Astrocyte (in vitro differentiated cells and primary cell): ENCODE measurements at regions not wholly inside any gene's neighbourhood (a gene's known extent, or its start where the extent isn't known, plus 50 kb on each side); places are given as distances from the start of the nearest gene placed in this dataset.

Experiments
- DNase-seq: peaks from one replicate; pipeline ENCODE4 v3.0.0-alpha.2; 2010; ENCODE audit warnings: low read depth
- FAIRE-seq: peaks from 2 replicates; lab custom pipeline; 2011; peaks lifted over from hg19 to GRCh38; lab: Jason Lieb, UNC
- H2AFZ ChIP-seq: 2 replicates; pipeline ENCODE4 v1.6.0; 2012; ENCODE audit warnings: low read depth, low read length, inconsistent platforms
- H3K27ac ChIP-seq: 2 replicates; pipeline ENCODE4 v1.5.1; 2011; ENCODE audit warnings: low read depth, low read length, inconsistent platforms
- H3K27me3 ChIP-seq: 2 replicates; pipeline ENCODE4 v1.6.0; 2011; ENCODE audit warnings: low read length, inconsistent platforms; ENCODE audit not compliant: insufficient read depth
- H3K36me3 ChIP-seq: 2 replicates; pipeline ENCODE4 v1.5.1; 2011; ENCODE audit warnings: low read length, inconsistent platforms; ENCODE audit not compliant: insufficient read depth
- H3K4me1 ChIP-seq: 2 replicates; pipeline ENCODE4 v1.5.1; 2011; ENCODE audit warnings: low read length, inconsistent platforms; ENCODE audit not compliant: insufficient read depth
- H3K4me2 ChIP-seq: 2 replicates; pipeline ENCODE4 v1.6.0; 2012; ENCODE audit warnings: low read length, inconsistent platforms
- H3K4me3 ChIP-seq: 2 replicates; pipeline ENCODE4 v1.5.1; 2011; ENCODE audit warnings: low read depth, mild to moderate bottlenecking, low read length, inconsistent platforms; ENCODE audit not compliant: insufficient read depth
- H3K79me2 ChIP-seq: 2 replicates; pipeline ENCODE4 v1.6.0; 2012; ENCODE audit warnings: mild to moderate bottlenecking, low read length, inconsistent platforms; ENCODE audit not compliant: insufficient read depth
- H3K9ac ChIP-seq: 2 replicates; pipeline ENCODE4 v1.6.0; 2012; ENCODE audit warnings: mild to moderate bottlenecking, low read length, inconsistent platforms
- H3K9me3 ChIP-seq: 2 replicates; pipeline ENCODE4 v1.5.1; 2012; ENCODE audit warnings: low read depth, mild to moderate bottlenecking, low read length, inconsistent platforms; ENCODE audit not compliant: insufficient read depth
- H4K20me1 ChIP-seq: 2 replicates; pipeline ENCODE4 v1.6.0; 2012; ENCODE audit warnings: low read length, inconsistent platforms; ENCODE audit not compliant: insufficient read depth
- H3K27ac Mint-ChIP-seq: one replicate; pipeline ENCODE4 v1.8.0; 2021; ENCODE audit warnings: mild to moderate bottlenecking, mixed read lengths; ENCODE audit not compliant: unreplicated experiment
- H3K27me3 Mint-ChIP-seq: one replicate; pipeline ENCODE4 v1.8.0; 2021; ENCODE audit warnings: low read depth, mixed read lengths; ENCODE audit not compliant: unreplicated experiment
- H3K36me3 Mint-ChIP-seq: one replicate; pipeline ENCODE4 v1.8.0; 2021; ENCODE audit warnings: low read depth, mixed read lengths; ENCODE audit not compliant: unreplicated experiment
- H3K4me1 Mint-ChIP-seq: one replicate; pipeline ENCODE4 v1.8.0; 2021; ENCODE audit warnings: low read depth, mixed read lengths; ENCODE audit not compliant: unreplicated experiment
- H3K4me3 Mint-ChIP-seq: one replicate; pipeline ENCODE4 v1.8.0; 2021; ENCODE audit warnings: mild to moderate bottlenecking, moderate library complexity, mixed read lengths; ENCODE audit not compliant: unreplicated experiment
- H3K9me3 Mint-ChIP-seq: one replicate; pipeline ENCODE4 v1.8.0; 2021; ENCODE audit warnings: mild to moderate bottlenecking, mixed read lengths; ENCODE audit not compliant: unreplicated experiment
- CTCF ChIP-seq: IDR thresholded peaks from 2 replicates; pipeline ENCODE4 v1.5.1; 2011; ENCODE audit warnings: low read depth, mild to moderate bottlenecking, inconsistent platforms, low read length, moderate library complexity; ENCODE audit not compliant: insufficient read depth
- EZH2 ChIP-seq: IDR thresholded peaks from 2 replicates; pipeline ENCODE4 v1.6.1; 2012; ENCODE audit warnings: mild to moderate bottlenecking, low read length, inconsistent platforms; ENCODE audit not compliant: insufficient read depth

DNA sequence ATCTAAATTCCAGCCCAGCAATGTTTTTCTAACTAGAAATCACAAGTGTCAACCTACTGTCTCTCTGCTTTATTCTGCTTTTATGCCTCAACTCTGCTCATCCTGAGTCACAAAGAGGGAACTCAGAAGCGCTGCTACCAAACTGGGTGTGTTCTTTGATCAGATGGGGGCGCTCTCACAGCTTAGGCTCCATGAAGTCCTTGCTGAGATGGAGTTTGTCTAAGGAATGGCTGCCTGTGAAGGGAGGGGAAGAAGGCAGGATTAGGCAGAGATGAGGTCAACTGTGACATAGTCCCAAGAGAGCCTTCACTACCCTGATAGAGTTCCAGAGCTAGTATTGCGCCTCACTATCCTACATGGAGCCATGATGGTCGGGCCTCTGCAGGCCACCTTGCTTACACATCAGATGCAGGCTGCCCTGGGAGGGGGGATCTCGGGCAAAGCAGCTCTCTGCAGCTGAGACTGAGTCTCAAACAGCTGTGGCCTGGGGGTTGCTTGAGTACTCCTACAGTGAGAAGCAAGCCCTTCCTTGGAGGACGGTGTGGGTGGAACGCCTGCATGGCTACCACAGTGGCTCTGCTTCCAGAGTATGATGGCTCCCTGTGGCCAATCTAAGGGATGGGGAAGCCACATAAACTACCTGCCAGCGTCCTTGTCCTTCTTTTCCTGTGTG, 219.9 kb downstream of the CCNG2 start:
- Histone ChIP-seq H3K79me2 (no peaks in the 10 kb centered on the region), H3K27me3 (peaks cover 11% of the 10 kb centered on the region), H3K4me3 (no peak overlapping the region), H3K9ac (no peak overlapping the region), H3K4me1 (no peaks in the 10 kb centered on the region), H3K9me3 (no peaks in the 10 kb centered on the region), H2AFZ (no peak overlapping the region), H3K36me3 (no peaks in the 10 kb centered on the region), H3K27ac (no peak overlapping the region), H4K20me1 (no peaks in the 10 kb centered on the region), H3K4me2 (no peak overlapping the region)
- no peaks in the 10 kb centered on the region for H3K4me1 Mint-ChIP-seq
- TF ChIP-seq CTCF (no peak), EZH2 (no peak)
- DNase-seq (no peak), FAIRE-seq (no peak)
- H3K27ac Mint-ChIP-seq = no peak overlapping the region
- peaks cover 7% of the 10 kb centered on the region for H3K9me3 Mint-ChIP-seq
- no peak overlapping the region for H3K4me3 Mint-ChIP-seq
- no peaks in the 10 kb centered on the region for H3K36me3 Mint-ChIP-seq
- peaks cover 39% of the 10 kb centered on the region for H3K27me3 Mint-ChIP-seq

DNA sequence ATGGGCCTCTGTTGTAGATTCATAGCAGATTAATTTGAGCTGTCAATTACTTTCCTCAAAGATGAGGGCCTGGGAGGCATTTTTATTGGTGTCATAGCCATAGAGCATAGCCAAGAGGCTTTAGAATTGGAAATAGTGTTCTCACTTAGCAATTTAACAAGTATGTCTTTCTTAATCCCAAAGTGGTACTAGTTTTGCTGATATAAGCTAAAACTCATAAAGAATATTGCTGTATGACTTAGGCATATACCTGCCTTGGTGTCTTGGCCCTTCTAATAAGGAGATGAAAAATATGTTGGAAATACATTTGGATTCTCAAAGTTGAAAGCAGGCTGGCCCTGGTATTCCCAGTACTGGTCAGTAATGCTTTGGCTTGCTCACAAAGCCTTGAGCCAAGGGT, 221.5 kb upstream of the CXCL13 start:
- Histone ChIP-seq H3K27ac (no peak overlapping the region), H3K4me1 (no peaks in the 10 kb centered on the region), H3K27me3 (peaks cover 12% of the 10 kb centered on the region), H3K79me2 (no peaks in the 10 kb centered on the region), H3K4me3 (no peak overlapping the region), H3K9me3 (no peaks in the 10 kb centered on the region), H3K9ac (no peak overlapping the region), H4K20me1 (no peaks in the 10 kb centered on the region), H3K36me3 (no peaks in the 10 kb centered on the region), H3K4me2 (no peak overlapping the region), H2AFZ (no peak overlapping the region)
- DNase-seq (no peak), FAIRE-seq (no peak)
- TF ChIP-seq CTCF (no peak), EZH2 (no peak)
- H3K4me1 Mint-ChIP-seq = no peaks in the 10 kb centered on the region
- peaks cover 2% of the 10 kb centered on the region for H3K36me3 Mint-ChIP-seq
- no peak overlapping the region for H3K4me3 Mint-ChIP-seq
- no peaks in the 10 kb centered on the region for H3K9me3 Mint-ChIP-seq
- no peak overlapping the region for H3K27ac Mint-ChIP-seq
- H3K27me3 Mint-ChIP-seq = peaks cover 35% of the 10 kb centered on the region

DNA sequence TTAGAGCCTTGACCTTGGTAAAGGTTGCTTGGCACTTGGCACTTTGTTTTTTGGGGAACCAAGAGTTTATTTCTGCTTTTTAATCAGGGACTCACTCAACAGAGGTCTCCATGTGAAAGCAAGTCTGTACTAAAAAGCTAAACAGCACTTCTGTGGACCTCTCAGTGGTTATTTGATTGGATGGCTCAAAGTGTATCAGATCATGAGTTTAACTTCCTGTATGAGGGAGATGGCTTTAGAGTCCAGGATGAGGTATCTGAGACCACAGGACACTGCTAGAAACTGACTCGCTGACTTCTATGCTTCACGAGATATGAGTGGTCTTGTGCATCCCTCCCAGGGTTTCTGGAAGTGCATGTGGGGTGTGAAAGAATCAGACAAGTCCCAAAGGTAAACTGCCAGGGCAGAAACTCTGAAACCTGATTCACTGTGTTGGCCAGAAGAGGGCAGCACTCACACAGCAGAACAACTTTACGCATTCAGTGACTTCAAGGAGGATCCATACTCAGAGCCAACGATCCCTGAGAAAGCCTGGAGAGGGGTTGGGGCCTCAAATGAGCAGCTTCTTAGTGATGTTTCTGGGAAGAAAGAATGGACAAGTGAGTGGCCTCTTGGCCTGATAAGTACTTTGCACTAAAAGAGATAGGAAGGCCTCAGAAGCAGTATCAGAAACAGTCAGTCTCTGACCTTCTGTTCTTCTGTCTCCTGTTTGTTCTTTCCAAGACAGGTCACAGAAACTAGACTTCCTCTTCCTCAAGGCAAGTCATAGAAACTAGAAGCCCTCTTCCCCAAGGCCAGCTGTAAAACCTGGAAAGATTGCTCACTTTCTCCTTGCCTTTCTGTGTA, 220.3 kb upstream of the CXCL13 start:
- Histone ChIP-seq H3K4me3 (no peak overlapping the region), H3K27me3 (peaks cover 12% of the 10 kb centered on the region), H3K4me2 (no peak overlapping the region), H3K79me2 (no peaks in the 10 kb centered on the region), H3K36me3 (no peaks in the 10 kb centered on the region), H3K9ac (no peak overlapping the region), H3K9me3 (no peaks in the 10 kb centered on the region), H3K4me1 (no peaks in the 10 kb centered on the region), H3K27ac (no peak overlapping the region), H4K20me1 (no peaks in the 10 kb centered on the region), H2AFZ (no peak overlapping the region)
- H3K4me1 Mint-ChIP-seq = no peaks in the 10 kb centered on the region
- DNase-seq = peak; percentile 39
- H3K9me3 Mint-ChIP-seq = no peaks in the 10 kb centered on the region
- peak; percentile 82 for FAIRE-seq
- H3K36me3 Mint-ChIP-seq = peaks cover 2% of the 10 kb centered on the region
- H3K27me3 Mint-ChIP-seq = peaks cover 42% of the 10 kb centered on the region
- H3K4me3 Mint-ChIP-seq = no peak overlapping the region
- H3K27ac Mint-ChIP-seq = no peak overlapping the region
- TF ChIP-seq EZH2 (no peak), CTCF (peak; percentile 78)
